Neural progenitor cell (in vitro differentiated cells): ENCODE measurements at regions not wholly inside any gene's neighbourhood (a gene's known extent, or its start where the extent isn't known, plus 50 kb on each side); places are given as distances from the start of the nearest gene placed in this dataset.

Experiments used
- DNase-seq: peaks from one replicate; pipeline ENCODE4 v3.0.0-alpha.2; 2016; ENCODE audit warnings: low spot score
- H2AFZ ChIP-seq: fragments of 200-600 bp; sonication (generic); replicated peaks from 2 replicates; pipeline ENCODE4 v1.6.1; 2016; ENCODE audit warnings: antibody characterized with exemption
- H3F3A ChIP-seq: fragments of 200-600 bp; sonication (generic); 2 replicates; pipeline ENCODE4 v1.6.1; 2016; ENCODE audit warnings: antibody characterized with exemption, low read depth
- H3K27ac ChIP-seq: fragments of 200-600 bp; sonication (generic); 2 replicates; pipeline ENCODE4 v1.5.1; 2016; ENCODE audit warnings: mild to moderate bottlenecking
- H3K27me3 ChIP-seq: fragments of 200-600 bp; sonication (generic); 2 replicates; pipeline ENCODE4 v1.6.1; 2016; ENCODE audit warnings: mild to moderate bottlenecking, moderate library complexity
- H3K36me3 ChIP-seq: fragments of 200-600 bp; sonication (generic); 2 replicates; pipeline ENCODE4 v1.5.1; 2016
- H3K4me1 ChIP-seq: fragments of 200-600 bp; sonication (generic); 2 replicates; pipeline ENCODE4 v1.6.1; 2016; ENCODE audit warnings: mixed run types
- H3K4me2 ChIP-seq: fragments of 200-600 bp; sonication (generic); 2 replicates; pipeline ENCODE4 v1.6.1; 2016
- H3K4me3 ChIP-seq: fragments of 200-600 bp; sonication (generic); 2 replicates; pipeline ENCODE4 v1.5.1; 2016
- H3K79me2 ChIP-seq: fragments of 200-600 bp; sonication (generic); 2 replicates; pipeline ENCODE4 v1.6.1; 2016; ENCODE audit warnings: low read depth
- H3K9ac ChIP-seq: fragments of 200-600 bp; sonication (generic); 2 replicates; pipeline ENCODE4 v1.6.1; 2016
- H3K9me3 ChIP-seq: fragments of 200-600 bp; sonication (generic); 2 replicates; pipeline ENCODE4 v1.5.1; 2016; ENCODE audit warnings: low read depth
- H4K20me1 ChIP-seq: fragments of 200-600 bp; sonication (generic); 2 replicates; pipeline ENCODE4 v1.6.1; 2016; ENCODE audit warnings: low read depth
- H3K27ac Mint-ChIP-seq: 3 replicates; pipeline ENCODE4 v1.8.0; 2021; ENCODE audit warnings: mixed read lengths
- H3K27me3 Mint-ChIP-seq: 2 replicates; pipeline ENCODE4 v1.8.0; 2022; ENCODE audit warnings: low read depth, mild to moderate bottlenecking, inconsistent platforms, moderate library complexity, mixed read lengths; ENCODE audit not compliant: insufficient read depth
- H3K36me3 Mint-ChIP-seq: 3 replicates; pipeline ENCODE4 v1.8.0; 2021; ENCODE audit warnings: mixed read lengths
- H3K4me1 Mint-ChIP-seq: 3 replicates; pipeline ENCODE4 v1.8.0; 2021; ENCODE audit warnings: mixed read lengths
- H3K4me3 Mint-ChIP-seq: 3 replicates; pipeline ENCODE4 v1.8.0; 2021; ENCODE audit warnings: mild to moderate bottlenecking, moderate library complexity, mixed read lengths
- H3K9me3 Mint-ChIP-seq: 3 replicates; pipeline ENCODE4 v1.8.0; 2020; ENCODE audit warnings: mixed read lengths
- CTCF ChIP-seq: fragments of 200-600 bp; sonication (generic); IDR thresholded peaks from 2 replicates; pipeline ENCODE4 v1.5.1; 2017; ENCODE audit warnings: antibody characterized with exemption, mild to moderate bottlenecking
- EZH2 ChIP-seq: fragments of 200-600 bp; sonication (generic); IDR thresholded peaks from 2 replicates; pipeline ENCODE4 v1.6.1; 2017; ENCODE audit warnings: antibody characterized with exemption, mild to moderate bottlenecking, moderate library complexity
- EZH2phosphoT487 ChIP-seq: fragments of 200-600 bp; sonication (generic); IDR thresholded peaks from 2 replicates; pipeline ENCODE4 v1.6.1; 2017; ENCODE audit warnings: antibody characterized with exemption

- peaks cover 30% of the 10 kb centered on the region for H3K4me1 Mint-ChIP-seq
- H3K9me3 Mint-ChIP-seq: peaks cover 26% of the 10 kb centered on the region
- no peak overlapping the region for H3K4me3 ChIP-seq
- peaks cover 4% of the 10 kb centered on the region for H3K36me3 Mint-ChIP-seq
- peaks cover 31% of the 10 kb centered on the region for H3F3A ChIP-seq
- H3K79me2 ChIP-seq: no peaks in the 10 kb centered on the region
- H3K4me2 ChIP-seq: no peak overlapping the region
- peaks cover 34% of the 10 kb centered on the region for H3K4me1 ChIP-seq
- no peaks in the 10 kb centered on the region for H3K27me3 ChIP-seq
- H3K27ac Mint-ChIP-seq: no peak overlapping the region
- TF ChIP-seq EZH2phosphoT487: no peak
- no peak overlapping the region for H3K4me3 Mint-ChIP-seq
- H3K36me3 ChIP-seq: no peaks in the 10 kb centered on the region
- no peaks in the 10 kb centered on the region for H3K9me3 ChIP-seq
- no peaks in the 10 kb centered on the region for H4K20me1 ChIP-seq
- peaks cover 5% of the 10 kb centered on the region for H3K27me3 Mint-ChIP-seq
- no peak overlapping the region for H3K27ac ChIP-seq
- no peak for DNase-seq
- H3K9ac ChIP-seq: no peak overlapping the region
- no peak overlapping the region for H2AFZ ChIP-seq
Measured at GRCh38 chr15:95622843-95623242, 707.7 kb upstream of the NR2F2 start.

GRCh38 chr15:95624100-95624499 is 706.4 kb upstream of the NR2F2 start:
- peaks cover 44% of the 10 kb centered on the region for H3K4me1 ChIP-seq

GRCh38 chr15:95624616-95625361 is 705.7 kb upstream of the NR2F2 start:
- Histone ChIP-seq H4K20me1 (no peaks in the 10 kb centered on the region), H3K27ac (peak overlapping the region; percentile 98), H3K9me3 (no peaks in the 10 kb centered on the region), H3K4me1 (peaks cover 44% of the 10 kb centered on the region), H2AFZ (no peak overlapping the region), H3K4me3 (no peak overlapping the region), H3K27me3 (no peaks in the 10 kb centered on the region), H3K36me3 (no peaks in the 10 kb centered on the region), H3F3A (peaks cover 38% of the 10 kb centered on the region), H3K4me2 (peak overlapping the region; percentile 72), H3K9ac (no peak overlapping the region), H3K79me2 (no peaks in the 10 kb centered on the region)
- peaks cover 19% of the 10 kb centered on the region for H3K9me3 Mint-ChIP-seq
- H3K36me3 Mint-ChIP-seq: no peaks in the 10 kb centered on the region
- H3K4me1 Mint-ChIP-seq: peaks cover 30% of the 10 kb centered on the region
- H3K4me3 Mint-ChIP-seq: no peak overlapping the region
- TF ChIP-seq EZH2 (no peak), CTCF (no peak), EZH2phosphoT487 (no peak)
- H3K27ac Mint-ChIP-seq: no peak overlapping the region
- DNase-seq: no peak
- peaks cover 4% of the 10 kb centered on the region for H3K27me3 Mint-ChIP-seq

More at GRCh38 chr15:95624100-95624499, 706.4 kb upstream of the NR2F2 start:
- H3K27ac ChIP-seq: no peak overlapping the region
- Mint-ChIP-seq H3K27ac (no peak overlapping the region), H3K9me3 (peaks cover 19% of the 10 kb centered on the region), H3K4me3 (no peak overlapping the region), H3K27me3 (peaks cover 3% of the 10 kb centered on the region), H3K36me3 (no peaks in the 10 kb centered on the region), H3K4me1 (peaks cover 30% of the 10 kb centered on the region)
- H2AFZ ChIP-seq: no peak overlapping the region
- H3K4me3 ChIP-seq: no peak overlapping the region
- H3K9me3 ChIP-seq: no peaks in the 10 kb centered on the region
- no peaks in the 10 kb centered on the region for H4K20me1 ChIP-seq
- no peak overlapping the region for H3K9ac ChIP-seq
- no peak for DNase-seq
- H3K36me3 ChIP-seq: no peaks in the 10 kb centered on the region
- peaks cover 38% of the 10 kb centered on the region for H3F3A ChIP-seq
- no peaks in the 10 kb centered on the region for H3K79me2 ChIP-seq
- no peak overlapping the region for H3K4me2 ChIP-seq
- no peaks in the 10 kb centered on the region for H3K27me3 ChIP-seq
- TF ChIP-seq EZH2 (no peak), CTCF (no peak), EZH2phosphoT487 (no peak)
